ENCODE measurements at regions not wholly inside any gene's neighbourhood (a gene's known extent, or its start where the extent isn't known, plus 50 kb on each side); places are given as distances from the start of the nearest gene placed in this dataset.

- H3K9me3 ChIP-seq (replicated peaks in 1 of 11): no peaks in the 10 kb centered on the region
- no peaks in the 10 kb centered on the region for H3K36me3 ChIP-seq
- H3K4me1 ChIP-seq: peaks cover 3 to 13% (median 7%) of the 10 kb centered on the region in 10 experiments; a peak in 15 of 20 replicates
- no peak overlapping the region for H3K4me3 ChIP-seq
- no peak overlapping the region for H3K9ac ChIP-seq
- H3K4me2 ChIP-seq: no peak overlapping the region
- no peak overlapping the region for H3K27ac ChIP-seq
- H4K20me1 ChIP-seq: no peaks in the 10 kb centered on the region
- no peaks in the 10 kb centered on the region for H3K27me3 ChIP-seq
- TF ChIP-seq Cebpa-rat (IDR thresholded peaks at IDR 0.05): no peak
These were observed 259.4 kb downstream of the RAD51AP2 start for GRCh38 chr2:17258861-17259260.

DNA sequence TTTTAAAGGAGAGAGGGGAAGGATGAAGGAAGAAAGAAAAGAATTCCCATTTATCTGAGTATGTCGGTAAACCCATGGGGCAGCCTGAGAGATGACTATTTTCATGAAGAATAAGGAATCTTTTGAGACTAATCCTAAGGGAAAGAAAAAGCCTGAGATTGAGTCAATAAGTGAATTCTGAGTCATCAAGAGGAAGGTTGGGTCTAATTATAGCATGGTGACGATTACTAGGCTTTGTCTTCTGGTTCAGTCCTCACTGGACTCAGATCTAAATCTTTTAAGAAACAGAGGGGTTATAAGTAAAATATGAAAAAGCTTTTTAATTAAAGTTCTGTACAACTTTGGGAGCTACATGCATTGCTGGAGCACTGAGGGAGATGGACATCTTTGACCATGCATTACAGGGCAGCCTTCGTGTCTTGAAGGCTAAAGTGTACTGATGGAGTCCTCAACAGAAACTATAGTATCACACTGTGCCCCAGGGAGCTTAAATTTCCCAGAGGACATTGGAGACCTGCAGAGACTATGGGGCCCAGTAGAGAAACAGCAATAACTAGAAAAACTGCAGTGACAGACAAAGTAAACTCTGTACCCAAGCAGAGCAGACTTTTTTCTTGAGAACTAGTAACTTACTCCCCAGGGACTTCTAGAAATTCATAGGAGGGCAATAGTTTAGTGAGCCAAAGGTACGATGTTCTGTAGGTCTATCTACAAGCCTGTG, 260.9 kb downstream of the RAD51AP2 start:
- H3K36me3 ChIP-seq: no peaks in the 10 kb centered on the region
- H3K4me3 ChIP-seq: no peak overlapping the region
- H3K9me3 ChIP-seq (replicated peaks in 1 of 11): no peaks in the 10 kb centered on the region
- H3K9ac ChIP-seq: no peak overlapping the region
- peak overlapping the region in 2 of 11 experiments; percentile 3 to 40; a peak in 3 of 22 replicates for H3K4me2 ChIP-seq
- no peaks in the 10 kb centered on the region for H4K20me1 ChIP-seq
- no peak overlapping the region for H3K27ac ChIP-seq
- H3K4me1 ChIP-seq: peaks cover 0 to 9% (median 0%) of the 10 kb centered on the region in 10 experiments; a peak in 4 of 20 replicates
- no peak for TF ChIP-seq Cebpa-rat (IDR thresholded peaks at IDR 0.05)
- H3K27me3 ChIP-seq: no peaks in the 10 kb centered on the region

DNA sequence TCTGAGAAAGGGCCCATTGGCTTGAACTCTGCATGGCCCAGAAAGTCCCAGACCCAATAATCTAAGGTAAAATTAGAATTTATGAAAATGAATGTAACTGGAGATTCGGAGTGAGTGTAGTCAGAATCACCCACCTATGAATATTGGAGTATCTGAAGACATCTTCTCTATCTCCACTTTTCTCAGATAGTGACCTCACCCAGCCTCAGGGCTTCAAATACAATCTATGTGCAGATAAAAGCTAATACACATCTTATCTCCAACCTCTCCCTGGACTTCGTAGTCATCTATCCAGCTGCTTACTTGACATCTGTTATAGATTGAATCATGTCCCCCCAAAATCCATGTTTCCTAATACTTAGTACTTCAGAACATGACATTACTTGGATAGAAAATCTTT, 263.2 kb downstream of the RAD51AP2 start:
- H3K9ac ChIP-seq: no peak overlapping the region
- no peak overlapping the region for H3K4me3 ChIP-seq
- no peaks in the 10 kb centered on the region for H3K9me3 ChIP-seq (replicated peaks in 1 of 11)
- peaks cover 0 to 15% (median 6%) of the 10 kb centered on the region in 10 experiments; a peak in 12 of 20 replicates for H3K4me1 ChIP-seq
- H3K36me3 ChIP-seq: no peaks in the 10 kb centered on the region
- H3K27me3 ChIP-seq: no peaks in the 10 kb centered on the region
- H4K20me1 ChIP-seq: no peaks in the 10 kb centered on the region
- no peak overlapping the region for H3K27ac ChIP-seq
- H3K4me2 ChIP-seq: no peak overlapping the region
- TF ChIP-seq Cebpa-rat (IDR thresholded peaks at IDR 0.05): no peak

DNA sequence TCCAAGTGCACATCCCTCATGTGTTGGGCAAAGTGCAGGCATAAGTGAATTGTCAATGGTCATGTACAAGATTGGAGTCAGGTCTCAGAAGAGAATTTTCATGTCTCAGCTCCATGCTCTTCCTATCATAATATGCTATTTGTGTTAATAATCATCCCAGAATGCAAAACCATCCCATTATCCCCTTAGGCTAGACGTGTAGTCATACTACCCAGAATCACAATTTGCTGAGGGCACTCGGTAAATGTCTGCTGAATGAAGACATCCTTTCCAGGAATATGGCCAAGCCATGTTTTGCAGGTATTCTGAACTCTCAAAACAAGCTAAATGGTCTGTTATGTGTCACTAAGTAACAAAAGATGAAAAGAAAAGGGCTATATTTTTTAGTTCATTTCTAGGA, 263.8 kb downstream of the RAD51AP2 start:
- TF ChIP-seq Cebpa-rat (IDR thresholded peaks at IDR 0.05): no peak
- H4K20me1 ChIP-seq: no peaks in the 10 kb centered on the region

DNA sequence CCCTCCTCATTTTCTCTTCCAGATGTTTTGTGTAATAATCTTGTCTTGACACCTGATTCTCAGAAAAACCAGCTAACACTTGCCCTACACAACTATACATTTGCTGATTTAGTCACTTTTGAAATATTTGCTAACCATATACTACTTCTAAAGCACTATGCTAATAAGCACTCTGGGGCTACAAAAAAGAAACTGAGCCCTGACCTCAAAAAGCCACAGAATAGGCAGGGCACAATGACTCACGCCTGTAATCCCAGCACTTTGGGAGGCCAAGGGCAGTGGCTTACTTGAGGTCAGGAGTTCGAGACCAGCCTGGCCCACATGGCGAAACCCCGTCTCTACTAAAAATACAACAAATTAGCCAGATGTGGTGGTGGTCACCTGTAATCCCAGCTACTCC, 266.0 kb downstream of the RAD51AP2 start:
- no peaks in the 10 kb centered on the region for H3K27me3 ChIP-seq
- H3K27ac ChIP-seq: no peak overlapping the region
- no peak for TF ChIP-seq Cebpa-rat (IDR thresholded peaks at IDR 0.05)
- H3K9ac ChIP-seq: no peak overlapping the region
- no peaks in the 10 kb centered on the region for H4K20me1 ChIP-seq
- no peak overlapping the region for H3K4me3 ChIP-seq
- H3K9me3 ChIP-seq (replicated peaks in 1 of 11): no peaks in the 10 kb centered on the region
- no peak overlapping the region for H3K4me2 ChIP-seq
- no peaks in the 10 kb centered on the region for H3K36me3 ChIP-seq
- H3K4me1 ChIP-seq: peaks cover 0 to 13% (median 9%) of the 10 kb centered on the region in 10 experiments; a peak in 12 of 20 replicates

More for the DNA sequence above, 263.8 kb downstream of the RAD51AP2 start:
- H3K4me1 ChIP-seq: peaks cover 0 to 18% (median 9%) of the 10 kb centered on the region in 10 experiments; a peak in 12 of 20 replicates
- H3K4me2 ChIP-seq: no peak overlapping the region
- H3K27me3 ChIP-seq: no peaks in the 10 kb centered on the region
- H3K36me3 ChIP-seq: no peaks in the 10 kb centered on the region
- H3K27ac ChIP-seq: no peak overlapping the region
- H3K9ac ChIP-seq: no peak overlapping the region
- H3K9me3 ChIP-seq (replicated peaks in 1 of 11): no peaks in the 10 kb centered on the region
- H3K4me3 ChIP-seq: no peak overlapping the region

DNA sequence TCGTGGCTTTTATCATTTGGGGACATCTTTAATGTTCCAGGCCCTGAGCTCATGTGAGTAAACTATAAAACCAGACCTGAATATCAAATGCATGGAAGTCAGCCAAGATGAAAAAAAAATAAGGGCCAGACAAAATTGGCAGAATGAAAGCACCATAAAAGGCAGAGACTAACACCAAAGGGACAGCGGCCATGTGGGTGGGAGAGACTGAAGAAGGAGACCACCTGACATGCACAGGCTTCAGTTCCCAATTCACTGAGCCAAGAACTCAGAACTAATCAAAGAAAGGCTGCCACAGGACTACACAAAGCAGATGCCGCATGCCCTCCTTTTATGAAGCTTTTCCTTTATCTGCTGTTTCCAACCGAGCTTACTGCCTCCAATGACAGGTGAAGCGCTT, 267.1 kb downstream of the RAD51AP2 start:
- Histone ChIP-seq H3K27me3 (no peaks in the 10 kb centered on the region), H3K9ac (no peak overlapping the region), H3K4me2 (no peak overlapping the region), H3K27ac (no peak overlapping the region), H3K4me3 (no peak overlapping the region), H3K4me1 (peaks cover 0 to 10% (median 8%) of the 10 kb centered on the region in 10 experiments; a peak in 12 of 20 replicates), H3K9me3 (replicated peaks in 1 of 11) (no peaks in the 10 kb centered on the region), H3K36me3 (no peaks in the 10 kb centered on the region), H4K20me1 (no peaks in the 10 kb centered on the region)
- TF ChIP-seq Cebpa-rat (IDR thresholded peaks at IDR 0.05): no peak

- no peak overlapping the region for H3K27ac ChIP-seq
- no peak overlapping the region for H3K4me2 ChIP-seq
- H4K20me1 ChIP-seq: no peaks in the 10 kb centered on the region
- H3K4me3 ChIP-seq: no peak overlapping the region
- H3K9me3 ChIP-seq (replicated peaks in 1 of 11): no peaks in the 10 kb centered on the region
- H3K4me1 ChIP-seq: peaks cover 0 to 10% (median 8%) of the 10 kb centered on the region in 10 experiments; a peak in 12 of 20 replicates
- H3K9ac ChIP-seq: no peak overlapping the region
- TF ChIP-seq Cebpa-rat (IDR thresholded peaks at IDR 0.05): no peak
- no peaks in the 10 kb centered on the region for H3K36me3 ChIP-seq
- H3K27me3 ChIP-seq: no peaks in the 10 kb centered on the region
These were observed 269.0 kb downstream of the RAD51AP2 start for GRCh38 chr2:17249249-17249648.

DNA sequence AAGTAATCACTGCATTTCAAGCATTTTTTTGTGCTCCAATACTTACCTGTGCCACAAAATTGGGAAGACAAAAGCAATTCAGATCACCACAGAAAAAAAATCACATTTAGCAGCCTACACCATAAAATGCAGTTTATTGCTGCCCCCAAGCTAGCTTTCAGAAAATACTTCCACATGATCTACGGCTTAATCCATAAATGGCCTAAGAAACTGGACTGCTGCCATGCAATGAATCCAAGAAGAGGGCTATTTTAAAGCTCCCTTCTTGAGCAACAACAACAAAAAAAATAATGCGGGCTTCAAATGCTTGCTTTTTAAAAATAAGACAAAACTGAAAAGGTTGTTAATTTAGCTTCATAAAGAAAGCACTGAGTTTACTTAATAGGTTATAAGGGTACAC, 272.3 kb downstream of the RAD51AP2 start:
- Histone ChIP-seq H3K4me2 (no peak overlapping the region), H3K4me1 (peaks cover 4 to 21% (median 15%) of the 10 kb centered on the region in 10 experiments; a peak in 14 of 20 replicates), H3K27ac (no peak overlapping the region), H3K36me3 (no peaks in the 10 kb centered on the region), H3K27me3 (no peaks in the 10 kb centered on the region), H3K9me3 (replicated peaks in 1 of 11) (no peaks in the 10 kb centered on the region), H3K9ac (no peak overlapping the region), H4K20me1 (no peaks in the 10 kb centered on the region), H3K4me3 (no peak overlapping the region)
- TF ChIP-seq Cebpa-rat (IDR thresholded peaks at IDR 0.05): no peak

GRCh38 chr2:17242813-17243485, 275.3 kb downstream of the RAD51AP2 start:
- no peak for TF ChIP-seq Cebpa-rat (IDR thresholded peaks at IDR 0.05)
- Histone ChIP-seq H3K4me1 (peaks cover 0 to 12% (median 7%) of the 10 kb centered on the region in 10 experiments; a peak in 11 of 20 replicates), H3K4me3 (no peak overlapping the region), H3K27me3 (no peaks in the 10 kb centered on the region), H3K9me3 (replicated peaks in 1 of 11) (no peaks in the 10 kb centered on the region), H4K20me1 (no peaks in the 10 kb centered on the region), H3K36me3 (no peaks in the 10 kb centered on the region), H3K4me2 (peak overlapping the region in 5 of 11 experiments; percentile 2 to 19 (median 12); a peak in 8 of 22 replicates), H3K9ac (no peak overlapping the region), H3K27ac (no peak overlapping the region)

All from BLaER1 treated with 17β-estradiol and CSF1 and Interleukin-3, amounts not matched to agents 10 nM and 100 nM (cell line).